ENCODE measurements at regions not wholly inside any gene's neighbourhood (a gene's known extent, or its start where the extent isn't known, plus 50 kb on each side); places are given as distances from the start of the nearest gene placed in this dataset.

GRCh38 chr16:86800894-86801293 is 222.5 kb downstream of the FOXL1 start:
- DNase-seq (ENCODE audit: extremely low read depth, insufficient read length): no peak
- H3K36me3 ChIP-seq (ENCODE audit: control insufficient read depth, insufficient read depth, low read length): no peaks in the 10 kb centered on the region
- no peaks in the 10 kb centered on the region; the same call in 1 of the 2 replicates for H3K27me3 ChIP-seq (replicated peaks; ENCODE audit: control insufficient read depth, insufficient read depth, low read length)
- no peak overlapping the region for H3K4me3 ChIP-seq (replicated peaks; ENCODE audit: low read depth, low read length)
- TF ChIP-seq CTCF (IDR thresholded peaks at IDR 0.05; ENCODE audit: insufficient read depth, low read length, poor library complexity, severe bottlenecking): no peak

GRCh38 chr16:86802013-86802412 is 223.7 kb downstream of the FOXL1 start:
- no peaks in the 10 kb centered on the region; the same call in none of the 2 replicates for H3K27me3 ChIP-seq (replicated peaks; ENCODE audit: control insufficient read depth, insufficient read depth, low read length)
- no peak for DNase-seq (ENCODE audit: extremely low read depth, insufficient read length)
- H3K4me3 ChIP-seq (replicated peaks; ENCODE audit: low read depth, low read length): no peak overlapping the region
- TF ChIP-seq CTCF (IDR thresholded peaks at IDR 0.05; ENCODE audit: insufficient read depth, low read length, poor library complexity, severe bottlenecking): no peak
- no peaks in the 10 kb centered on the region for H3K36me3 ChIP-seq (ENCODE audit: control insufficient read depth, insufficient read depth, low read length)

- Histone ChIP-seq H3K4me3 (replicated peaks; ENCODE audit: low read depth, low read length) (no peak overlapping the region), H3K36me3 (ENCODE audit: control insufficient read depth, insufficient read depth, low read length) (no peaks in the 10 kb centered on the region), H3K27me3 (replicated peaks; ENCODE audit: control insufficient read depth, insufficient read depth, low read length) (peaks cover 4% of the 10 kb centered on the region)
- no peak for DNase-seq (ENCODE audit: extremely low read depth, insufficient read length)
- no peak for TF ChIP-seq CTCF (IDR thresholded peaks at IDR 0.05; ENCODE audit: insufficient read depth, low read length, poor library complexity, severe bottlenecking)
These were observed 226.8 kb downstream of the FOXL1 start for GRCh38 chr16:86805188-86805587.

- Histone ChIP-seq H3K4me3 (replicated peaks; ENCODE audit: low read depth, low read length) (no peak overlapping the region), H3K27me3 (replicated peaks; ENCODE audit: control insufficient read depth, insufficient read depth, low read length) (peaks cover 4% of the 10 kb centered on the region), H3K36me3 (ENCODE audit: control insufficient read depth, insufficient read depth, low read length) (no peaks in the 10 kb centered on the region)
- no peak for DNase-seq (ENCODE audit: extremely low read depth, insufficient read length)
- TF ChIP-seq CTCF (IDR thresholded peaks at IDR 0.05; ENCODE audit: insufficient read depth, low read length, poor library complexity, severe bottlenecking): no peak
These were observed 228.0 kb downstream of the FOXL1 start for GRCh38 chr16:86806181-86806837.

- H3K4me3 ChIP-seq (replicated peaks; ENCODE audit: low read depth, low read length): no peak overlapping the region
- TF ChIP-seq CTCF (IDR thresholded peaks at IDR 0.05; ENCODE audit: insufficient read depth, low read length, poor library complexity, severe bottlenecking): no peak
- DNase-seq (ENCODE audit: extremely low read depth, insufficient read length): no peak
- peaks cover 4% of the 10 kb centered on the region for H3K27me3 ChIP-seq (replicated peaks; ENCODE audit: control insufficient read depth, insufficient read depth, low read length)
- H3K36me3 ChIP-seq (ENCODE audit: control insufficient read depth, insufficient read depth, low read length): no peaks in the 10 kb centered on the region
These were observed 228.5 kb downstream of the FOXL1 start for GRCh38 chr16:86806838-86807351.

All from GM06990 (cell line).